ENCODE measurements at regions not wholly inside any gene's neighbourhood (a gene's known extent, or its start where the extent isn't known, plus 50 kb on each side); places are given as distances from the start of the nearest gene placed in this dataset.
"Not testable (repeated sequence)": the region's sequence is repeated elsewhere in the genome, so short reads cannot be mapped to it uniquely, and the experiment has no call there.

- no peak for DNase-seq (ENCODE audit: low spot score)
Observed at GRCh38 chr2:12879649-12880048, 162.9 kb downstream of the TRIB2 start.

GRCh38 chr2:12881952-12882351, 165.2 kb downstream of the TRIB2 start:
- DNase-seq (ENCODE audit: low spot score): no peak

DNA sequence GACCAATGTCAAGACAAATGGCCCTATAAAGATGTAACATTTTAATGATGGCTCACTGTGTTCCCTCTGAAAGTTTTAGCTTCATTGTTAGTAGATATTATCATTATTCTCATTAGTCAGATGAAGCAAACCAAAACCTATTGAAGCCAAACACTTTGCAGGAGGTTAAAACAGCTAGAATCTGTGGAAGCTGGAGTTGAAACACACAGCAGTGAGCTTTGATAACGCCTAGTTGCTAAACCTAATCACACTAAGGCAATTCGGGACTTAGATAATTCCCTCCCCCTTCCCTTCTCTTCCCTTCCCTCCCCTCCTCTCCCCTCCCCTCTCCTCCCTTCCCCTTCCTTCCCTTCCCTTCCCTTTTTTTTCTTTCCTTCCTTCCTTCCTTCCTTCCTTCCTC, 165.7 kb downstream of the TRIB2 start:
- DNase-seq (ENCODE audit: low spot score): no peak

DNA sequence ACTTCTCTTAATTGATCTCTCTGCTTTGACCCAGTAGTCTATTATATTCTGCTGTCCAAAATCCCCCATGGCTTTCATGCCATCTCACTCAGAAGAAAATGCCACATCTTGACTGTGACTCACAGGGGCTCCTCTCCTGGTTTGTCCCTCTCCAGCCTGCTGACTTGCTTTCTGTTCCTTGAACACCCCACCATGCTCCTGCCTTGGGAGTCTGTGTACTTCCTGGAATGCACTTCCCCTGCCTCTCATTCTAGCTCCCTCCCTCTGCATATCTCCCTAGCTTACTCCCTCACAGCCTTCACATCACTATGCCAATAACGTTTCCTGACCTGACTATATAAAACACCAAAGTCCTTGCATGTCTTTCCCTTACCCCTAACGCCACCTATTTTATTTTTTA, 167.2 kb downstream of the TRIB2 start:
- no peak for DNase-seq (ENCODE audit: low spot score)

DNA sequence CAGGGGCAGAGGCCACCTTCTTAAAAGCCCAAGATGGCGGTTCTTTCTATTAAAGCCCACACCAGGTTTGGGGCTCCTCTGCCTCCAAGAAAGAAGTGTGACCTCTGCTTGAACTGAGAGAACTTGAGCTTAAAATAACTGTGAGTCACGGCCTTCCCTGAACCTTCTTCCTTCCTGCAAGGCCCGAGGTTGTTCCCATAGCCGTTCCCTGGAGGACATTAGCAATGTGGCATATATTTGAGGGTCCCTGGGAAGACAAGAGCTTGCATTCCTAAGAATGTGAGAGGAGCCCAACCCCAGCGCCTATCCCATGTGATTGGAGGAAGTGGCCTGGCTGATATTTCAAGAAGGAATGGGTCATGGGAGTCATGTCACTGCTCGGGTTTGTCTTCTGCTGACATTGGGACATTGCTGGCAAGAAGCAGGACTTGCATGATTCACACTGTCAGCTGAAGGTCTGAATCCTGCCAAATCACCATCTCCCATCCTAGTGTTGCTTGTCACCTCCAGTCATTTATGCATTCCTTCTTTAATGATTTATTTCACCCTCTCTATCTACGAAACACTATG, 168.1 kb downstream of the TRIB2 start:
- DNase-seq (ENCODE audit: low spot score): no peak

DNA sequence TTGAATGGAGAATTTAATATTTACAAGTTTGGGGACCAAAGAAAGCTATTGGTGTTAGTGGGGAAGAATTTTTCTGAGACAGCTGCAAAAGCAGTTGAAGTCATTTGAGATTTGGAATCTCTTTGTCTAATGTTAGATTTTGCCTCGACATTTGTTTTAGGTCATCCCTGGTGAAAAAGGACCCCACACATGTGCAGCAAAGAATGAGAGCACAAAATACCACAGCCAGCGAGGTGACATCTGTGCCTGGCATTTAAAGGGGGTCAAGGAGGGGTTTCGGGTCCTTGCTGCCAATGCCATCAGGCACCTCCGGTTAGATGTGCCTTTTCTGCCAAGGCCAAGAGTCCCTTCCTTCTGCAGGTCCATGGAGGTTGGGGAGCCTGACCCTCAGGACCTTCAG, 173.3 kb downstream of the TRIB2 start:
- DNase-seq (ENCODE audit: low spot score): no peak

DNA sequence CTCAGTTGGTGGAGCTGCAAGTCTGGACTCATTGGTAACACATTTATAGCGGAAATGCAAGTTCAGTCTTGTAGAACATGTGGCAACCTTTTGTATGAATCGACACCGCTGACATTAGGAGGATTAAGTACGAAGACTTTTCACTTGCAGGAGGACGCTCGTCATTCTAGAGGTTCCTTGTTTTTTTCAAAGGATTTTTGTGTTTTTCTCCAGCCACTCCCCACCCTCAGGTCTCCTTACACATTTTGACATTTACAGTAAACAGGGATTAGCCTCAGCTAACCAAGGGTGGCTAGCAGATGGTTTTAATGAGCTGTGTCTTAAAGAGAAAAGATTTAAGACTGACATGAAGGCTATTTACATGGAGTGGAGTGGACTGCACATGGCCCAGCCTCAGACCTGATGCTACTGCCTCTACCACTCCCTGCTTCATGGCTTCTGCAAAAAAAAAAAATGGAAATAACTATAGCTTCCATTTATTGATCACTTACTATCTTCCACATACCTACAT, 173.8 kb downstream of the TRIB2 start:
- DNase-seq (ENCODE audit: low spot score): no peak

DNA sequence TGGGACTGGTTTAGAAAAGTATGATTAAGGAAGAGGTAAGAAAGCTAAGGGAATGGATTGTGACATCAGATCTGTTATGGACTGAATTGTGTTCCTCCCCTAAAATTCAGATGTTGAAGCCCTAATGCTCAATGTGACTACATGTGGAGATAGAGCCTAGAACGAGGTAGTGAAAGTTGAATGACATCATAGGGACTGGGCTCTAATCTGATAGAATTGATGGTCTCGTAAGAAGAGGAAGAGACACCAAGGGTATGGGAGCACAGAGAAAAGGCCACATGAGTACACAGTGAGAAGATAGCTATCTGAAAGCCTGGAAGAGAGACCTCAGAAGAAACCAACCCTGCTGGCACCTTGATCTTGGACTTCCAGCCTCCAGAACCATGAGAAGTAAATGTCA, 178.3 kb downstream of the TRIB2 start:
- no peak for DNase-seq (ENCODE audit: low spot score)

DNA sequence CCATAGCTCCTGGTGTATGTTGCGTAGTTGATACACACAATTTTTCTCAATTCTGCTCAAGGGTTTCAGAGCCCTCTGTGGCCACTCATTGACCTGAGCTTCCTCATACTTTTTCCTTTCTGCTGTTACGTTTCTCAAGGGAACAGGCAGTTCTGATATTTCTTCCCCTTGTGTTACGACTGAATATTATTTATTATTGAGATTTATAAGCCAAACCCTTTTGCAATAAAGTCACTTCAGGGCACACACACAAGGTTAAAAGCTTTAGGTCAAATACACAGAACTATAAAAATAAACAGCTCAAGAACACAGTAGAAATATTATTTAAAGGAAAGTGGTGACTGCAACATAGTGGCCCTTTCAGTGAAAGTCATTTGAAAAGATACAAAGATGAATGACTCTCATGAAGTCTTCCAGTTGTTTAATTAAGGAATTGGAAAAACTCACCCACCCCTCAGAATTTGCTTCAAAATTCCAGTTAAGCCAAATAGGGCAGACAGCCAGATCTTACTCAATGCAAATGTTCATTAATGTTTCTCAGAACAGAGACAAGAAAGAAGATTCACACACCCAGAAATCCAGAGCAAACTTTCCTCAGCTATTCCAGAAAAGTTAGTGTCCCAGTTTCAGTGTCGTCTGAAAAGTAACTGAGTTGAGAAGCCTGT, 179.7 kb downstream of the TRIB2 start:
- DNase-seq (ENCODE audit: low spot score): no peak

- DNase-seq (ENCODE audit: low spot score): no peak
Observed at GRCh38 chr2:12897181-12897580, 180.4 kb downstream of the TRIB2 start.

DNA sequence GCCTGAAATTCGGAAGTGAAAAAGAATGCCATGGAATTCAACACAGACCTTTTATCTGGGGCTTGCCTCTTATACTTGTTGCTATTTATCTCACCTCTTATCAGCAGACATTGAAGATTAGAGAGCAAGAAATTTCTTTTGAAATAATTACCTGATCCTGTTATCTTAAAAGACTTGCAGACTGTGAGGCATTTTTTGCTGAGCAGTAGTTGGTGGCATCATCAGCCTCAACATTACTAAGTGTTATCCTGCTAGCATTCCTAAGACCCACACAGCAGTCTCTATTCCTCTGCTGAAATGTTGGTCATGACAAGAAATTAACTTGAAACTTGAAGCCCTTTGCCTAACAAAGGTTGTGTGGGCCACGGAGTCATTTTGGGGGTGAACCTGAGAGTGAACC, 186.5 kb downstream of the TRIB2 start:
- DNase-seq (ENCODE audit: low spot score): no peak

DNA sequence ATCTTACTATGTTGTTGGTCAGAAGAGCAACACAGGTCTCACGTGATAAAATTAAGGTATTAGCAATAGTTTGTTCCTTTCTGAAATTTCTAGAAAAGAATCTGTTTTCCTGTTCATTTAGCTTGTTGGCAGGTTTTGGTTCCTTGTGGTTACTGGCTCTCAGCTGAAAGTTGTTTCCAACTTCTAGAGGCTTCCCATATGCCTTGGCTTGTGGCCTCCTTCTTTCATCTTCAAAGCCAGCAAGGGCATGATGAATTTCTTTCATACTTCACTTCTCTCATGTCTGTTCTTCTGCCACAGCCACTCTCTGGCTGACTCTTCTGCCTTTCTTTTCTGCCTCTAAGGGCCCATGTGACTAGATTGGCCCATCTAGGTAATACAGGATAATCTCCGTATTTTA, 193.7 kb downstream of the TRIB2 start:
- DNase-seq (ENCODE audit: low spot score): no peak

DNA sequence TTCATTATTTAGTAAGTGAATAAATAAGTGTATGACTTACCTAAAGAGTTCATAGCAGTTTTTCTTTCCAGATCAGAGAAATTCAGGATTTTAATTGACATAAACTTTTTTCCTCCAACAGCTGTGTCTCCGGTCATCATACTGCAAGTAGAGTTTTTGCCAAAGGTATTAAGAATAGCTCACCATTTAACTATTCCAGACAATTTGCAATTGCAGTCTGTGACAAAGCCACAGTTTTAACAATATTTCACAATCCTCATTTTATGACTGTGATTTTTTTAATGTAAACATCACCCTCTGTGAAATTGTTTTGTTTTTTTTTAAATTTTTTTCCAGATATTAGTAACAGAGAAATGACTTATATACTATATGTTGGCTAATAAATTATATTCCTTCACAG, 199.1 kb downstream of the TRIB2 start:
- no peak for DNase-seq (ENCODE audit: low spot score)

DNA sequence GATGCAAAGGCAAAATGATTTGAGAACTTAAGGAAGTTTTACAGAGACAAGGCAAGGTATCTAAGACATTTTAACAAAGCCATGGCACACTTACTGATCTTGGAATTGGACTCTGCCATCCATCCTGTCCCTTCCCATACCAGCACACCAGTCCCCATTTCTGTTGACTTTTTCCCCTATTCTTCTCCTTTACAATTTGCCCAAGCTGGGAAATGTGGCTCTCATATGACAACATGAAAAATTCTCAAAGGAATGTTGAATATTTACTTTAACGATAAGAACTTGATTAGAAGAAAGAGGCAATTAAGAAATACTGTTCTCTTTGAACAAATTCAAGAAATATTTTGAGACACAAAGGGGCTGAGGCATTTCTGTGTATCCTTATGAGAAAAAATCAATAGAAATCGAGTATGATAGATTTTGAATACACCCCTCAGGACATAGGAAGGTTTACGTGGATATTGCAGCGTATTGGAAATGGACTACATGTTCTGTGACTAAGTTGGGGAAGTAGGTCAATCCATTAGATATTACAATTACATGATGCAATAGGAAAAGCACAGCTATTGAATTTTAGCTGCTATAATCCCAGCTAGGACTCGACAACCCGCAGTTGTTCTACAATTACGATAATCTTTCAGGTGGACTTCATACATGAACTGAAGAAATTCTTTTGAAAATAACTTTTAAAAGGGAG, 201.6 kb downstream of the TRIB2 start:
- DNase-seq (ENCODE audit: low spot score): no peak

GRCh38 chr2:12918835-12919445, 202.2 kb downstream of the TRIB2 start:
- no peak for DNase-seq (ENCODE audit: low spot score)

- no peak for DNase-seq (ENCODE audit: low spot score)
Observed at GRCh38 chr2:12921321-12921720, 204.6 kb downstream of the TRIB2 start.

DNA sequence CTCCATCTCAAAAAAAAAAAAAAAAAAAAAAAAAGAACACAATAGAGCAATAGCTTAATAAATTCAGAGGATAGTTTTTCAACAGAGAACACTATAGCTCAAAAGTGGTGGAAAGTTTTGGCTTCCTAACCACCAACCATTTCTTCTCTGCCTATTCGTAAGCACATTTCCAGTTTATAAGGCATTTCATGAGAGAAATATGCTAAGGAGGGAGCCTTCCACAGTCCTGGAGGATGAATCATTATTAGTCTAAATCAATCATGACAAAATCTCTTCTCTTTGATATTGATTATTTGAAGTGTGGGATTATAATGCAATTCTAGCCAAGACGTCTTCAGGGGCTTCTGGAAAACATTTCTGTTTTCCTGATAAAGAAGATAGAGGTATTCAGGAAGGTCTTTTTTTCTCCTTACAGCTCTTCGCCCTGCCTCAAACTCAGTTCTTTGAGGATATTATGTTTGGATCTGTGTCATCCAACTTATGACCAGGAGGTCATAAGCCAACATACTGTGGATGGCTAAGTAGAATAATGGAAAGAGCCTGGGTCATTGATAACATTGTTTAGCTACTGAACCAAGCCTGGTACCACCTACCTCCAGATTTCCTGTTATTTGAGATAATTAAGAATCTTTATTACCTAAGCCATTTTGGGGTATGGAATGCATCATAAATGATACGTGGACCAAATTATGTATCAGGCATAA, 207.3 kb downstream of the TRIB2 start:
- DNase-seq (ENCODE audit: low spot score): no peak

- not testable (repeated sequence) for DNase-seq (ENCODE audit: low spot score)
Observed at GRCh38 chr2:12926641-12927040, 209.9 kb downstream of the TRIB2 start.

DNA sequence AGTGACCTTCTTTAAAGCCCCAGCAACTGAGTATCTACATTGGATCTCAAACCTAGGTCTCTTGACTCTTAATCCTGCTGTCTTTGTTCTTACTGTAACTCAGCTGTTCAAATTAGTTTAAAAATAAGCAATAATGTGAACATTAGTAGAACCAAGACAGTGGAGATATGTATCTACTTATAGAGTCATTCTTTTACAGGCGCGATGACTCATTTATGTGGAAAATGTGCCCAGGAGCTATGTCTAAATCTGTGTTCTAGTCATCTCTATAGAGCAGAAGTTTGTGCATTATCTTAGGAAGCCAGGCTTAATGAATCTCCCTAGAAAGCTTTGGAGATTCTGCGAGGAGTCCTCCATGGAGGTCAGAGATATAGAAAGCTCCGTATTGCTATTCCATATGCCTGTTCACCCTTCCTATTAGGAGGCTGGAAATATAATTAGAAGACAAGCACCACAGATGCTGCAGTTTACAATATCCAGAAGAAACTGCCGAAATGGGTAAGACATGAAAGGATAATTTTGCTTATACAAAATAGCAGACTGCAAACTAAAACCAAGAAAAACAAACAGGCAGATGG, 211.6 kb downstream of the TRIB2 start:
- DNase-seq (ENCODE audit: low spot score): no peak

DNA sequence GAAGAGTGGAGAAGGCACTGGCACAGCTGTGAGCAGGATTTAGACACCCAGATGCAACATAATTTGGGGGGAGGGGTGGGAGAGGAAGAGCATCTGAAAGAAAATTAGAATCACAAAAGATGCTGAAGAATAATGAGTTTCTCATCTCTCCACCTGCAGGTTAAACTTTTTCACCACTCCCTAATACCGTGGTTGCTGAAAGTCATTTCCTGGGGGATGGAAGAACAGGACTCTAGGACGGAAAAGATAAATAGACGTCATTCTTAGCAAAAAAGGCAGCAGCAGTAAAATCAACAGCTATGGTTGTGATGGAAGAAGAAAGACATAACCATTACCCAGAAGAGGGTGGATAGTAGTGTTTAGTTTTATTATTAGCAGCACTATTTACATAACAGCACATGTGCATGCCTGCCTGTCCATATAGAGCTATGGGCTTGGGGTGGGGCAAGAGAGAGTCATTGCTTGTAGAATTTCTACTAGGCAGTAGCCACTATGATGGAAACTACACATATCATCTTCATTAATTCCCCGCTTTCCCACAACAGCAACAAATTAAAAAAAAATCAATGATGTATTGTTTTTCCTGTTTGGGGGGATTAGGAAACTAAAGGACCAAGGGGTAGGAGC, 212.2 kb downstream of the TRIB2 start:
- no peak for DNase-seq (ENCODE audit: low spot score)

GRCh38 chr2:12929758-12930157, 213.0 kb downstream of the TRIB2 start:
- no peak for DNase-seq (ENCODE audit: low spot score)

GRCh38 chr2:12930391-12930790, 213.7 kb downstream of the TRIB2 start:
- DNase-seq (ENCODE audit: low spot score): no peak
